IPS DF 19.7 (cell line): ENCODE measurements at regions not wholly inside any gene's neighbourhood (a gene's known extent, or its start where the extent isn't known, plus 50 kb on each side); places are given as distances from the start of the nearest gene placed in this dataset.

Source experiments
- DNase-seq: peaks from one replicate; pipeline ENCODE4 v3.0.0-alpha.2; 2013; ENCODE audit warnings: low read depth, low spot score

DNA sequence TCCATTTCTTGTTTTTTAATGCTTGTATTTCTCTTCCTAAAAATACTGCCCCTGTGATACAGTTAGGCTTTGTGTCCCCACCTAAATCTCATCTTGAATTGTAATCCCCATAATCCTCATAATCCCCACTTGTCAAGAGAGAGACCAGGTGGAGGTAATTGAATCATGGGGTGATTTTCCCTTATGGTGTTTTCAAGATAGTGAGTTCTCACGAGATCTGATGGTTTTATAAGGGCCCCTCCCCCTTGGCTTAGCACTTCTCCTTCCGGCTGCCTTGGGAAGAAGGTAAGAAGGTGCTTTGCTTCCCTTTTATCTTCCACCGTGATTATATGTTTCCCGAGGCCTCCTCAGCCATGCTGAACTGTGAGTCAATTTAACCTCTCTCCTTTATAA, 227.4 kb downstream of the MAN2A1 start:
- DNase-seq, result no peak

DNA sequence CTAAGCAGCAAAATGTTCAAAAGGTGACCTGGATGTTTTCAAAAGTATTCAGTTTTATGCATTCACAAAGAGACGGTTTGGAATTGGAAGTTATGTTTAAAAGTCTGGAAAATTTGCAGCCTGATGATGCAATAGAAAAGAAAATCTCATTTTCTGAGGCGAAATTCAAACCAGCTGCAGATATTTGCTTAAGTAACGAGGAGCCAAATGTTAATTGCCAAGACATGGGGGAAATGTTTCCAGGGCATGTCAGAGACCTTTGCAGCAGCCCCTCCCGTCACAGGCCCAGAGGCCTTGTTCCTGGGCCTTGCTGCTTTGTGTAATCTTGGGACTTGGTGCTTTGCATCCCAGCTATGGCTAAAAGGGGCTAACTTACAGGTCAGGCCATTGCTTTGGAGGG, 228.2 kb downstream of the MAN2A1 start:
- no peak for DNase-seq

DNA sequence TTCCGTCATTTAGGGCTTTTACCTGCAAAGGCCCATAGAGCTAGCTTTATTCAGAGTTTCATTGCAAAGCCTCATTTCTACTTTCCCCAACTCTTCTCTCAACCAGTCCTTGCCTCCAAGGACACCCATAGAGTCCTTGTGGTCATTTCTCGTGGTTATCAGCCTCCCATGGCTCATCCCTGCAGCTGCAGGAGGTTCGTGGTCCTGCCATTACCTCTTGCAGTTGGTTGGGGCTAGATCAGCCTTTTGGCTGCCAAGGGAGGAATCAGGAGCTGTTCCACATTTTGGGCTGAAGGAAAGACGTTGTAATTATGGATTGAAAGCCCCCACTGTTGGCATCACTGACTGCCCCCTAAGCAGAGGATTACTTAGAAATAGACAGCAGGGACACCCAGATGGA, 231.0 kb downstream of the MAN2A1 start:
- DNase-seq, result no peak

DNA sequence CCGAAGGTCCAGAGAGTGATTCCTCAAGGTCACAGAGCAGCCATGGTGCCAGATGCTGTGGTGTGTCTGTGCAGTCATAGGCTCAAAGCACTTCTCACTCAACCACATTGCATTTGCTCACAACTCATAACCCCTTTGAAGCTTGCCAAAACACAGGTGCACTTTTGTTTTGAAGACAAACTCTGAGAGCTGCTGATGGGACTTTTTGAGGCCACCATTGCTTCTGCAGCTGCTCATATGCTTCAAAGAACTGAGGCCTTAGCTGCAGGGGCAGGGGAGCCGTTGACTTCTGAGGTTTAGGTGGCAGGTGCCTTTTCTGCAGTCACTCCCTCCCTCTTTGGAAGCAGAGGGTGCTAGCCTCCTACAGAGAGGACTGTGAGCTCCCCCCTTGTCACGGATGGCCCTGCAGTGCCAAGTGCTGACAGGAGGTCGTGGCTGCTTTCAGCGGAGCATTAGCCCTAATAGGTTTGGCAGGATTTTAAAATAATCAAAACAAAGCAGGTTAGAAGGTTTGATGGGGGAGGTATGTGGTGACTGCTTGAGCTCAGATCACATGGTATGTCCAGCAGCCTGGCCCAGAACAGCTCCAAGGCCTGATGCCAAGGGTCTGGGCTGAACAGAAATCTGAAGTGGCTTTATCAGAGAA, 232.1 kb downstream of the MAN2A1 start:
- DNase-seq, result no peak

DNA sequence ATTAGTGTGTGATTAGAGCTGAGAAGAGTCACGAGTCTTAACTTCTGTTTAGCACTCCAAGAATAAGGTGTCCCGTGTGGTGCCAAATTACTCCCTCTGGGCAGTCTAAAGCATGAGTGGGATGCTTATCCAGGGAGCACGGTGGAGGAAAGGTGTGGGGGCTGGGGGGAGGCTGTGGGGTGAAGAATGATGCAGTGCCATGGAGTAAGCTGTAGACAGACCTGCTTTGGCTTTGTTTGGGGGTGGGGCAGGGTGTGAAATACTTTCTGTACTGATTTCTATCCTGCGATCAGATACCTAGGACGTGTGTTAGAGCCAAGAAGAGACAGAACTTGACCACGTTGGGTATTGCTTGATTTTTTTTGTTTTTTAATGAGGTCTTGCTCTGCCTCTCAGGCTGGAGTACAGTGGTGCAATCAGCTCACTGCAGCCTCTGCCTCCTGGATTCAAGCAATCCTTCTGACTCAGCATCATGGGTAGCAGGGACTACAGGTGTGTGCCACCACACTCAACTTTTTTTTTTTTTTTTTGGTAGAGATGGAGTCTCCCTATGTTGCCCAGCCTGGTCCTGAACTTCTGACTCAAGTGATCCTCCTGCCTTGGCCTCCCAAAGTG, 232.8 kb downstream of the MAN2A1 start:
- no peak for DNase-seq

DNA sequence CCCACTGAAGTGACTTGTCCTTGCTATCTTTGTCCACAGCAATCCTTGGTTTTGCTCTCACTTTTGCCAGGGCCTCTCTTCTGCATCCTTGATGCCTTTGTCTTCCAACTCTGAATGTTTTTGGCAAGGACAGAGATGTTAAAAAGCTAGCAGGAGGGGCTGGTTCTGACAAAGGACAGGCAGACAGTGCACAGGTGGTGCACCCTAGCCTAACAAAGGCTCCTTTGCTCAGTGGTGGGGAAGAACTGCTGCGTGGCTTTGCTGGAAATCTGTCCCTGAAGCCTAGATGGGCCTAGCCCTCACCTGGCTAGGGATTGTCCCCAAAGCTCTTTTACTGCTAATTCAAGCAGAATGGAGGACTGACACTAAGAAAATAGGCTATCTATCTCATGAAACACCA, 233.5 kb downstream of the MAN2A1 start:
- DNase-seq, result no peak

DNA sequence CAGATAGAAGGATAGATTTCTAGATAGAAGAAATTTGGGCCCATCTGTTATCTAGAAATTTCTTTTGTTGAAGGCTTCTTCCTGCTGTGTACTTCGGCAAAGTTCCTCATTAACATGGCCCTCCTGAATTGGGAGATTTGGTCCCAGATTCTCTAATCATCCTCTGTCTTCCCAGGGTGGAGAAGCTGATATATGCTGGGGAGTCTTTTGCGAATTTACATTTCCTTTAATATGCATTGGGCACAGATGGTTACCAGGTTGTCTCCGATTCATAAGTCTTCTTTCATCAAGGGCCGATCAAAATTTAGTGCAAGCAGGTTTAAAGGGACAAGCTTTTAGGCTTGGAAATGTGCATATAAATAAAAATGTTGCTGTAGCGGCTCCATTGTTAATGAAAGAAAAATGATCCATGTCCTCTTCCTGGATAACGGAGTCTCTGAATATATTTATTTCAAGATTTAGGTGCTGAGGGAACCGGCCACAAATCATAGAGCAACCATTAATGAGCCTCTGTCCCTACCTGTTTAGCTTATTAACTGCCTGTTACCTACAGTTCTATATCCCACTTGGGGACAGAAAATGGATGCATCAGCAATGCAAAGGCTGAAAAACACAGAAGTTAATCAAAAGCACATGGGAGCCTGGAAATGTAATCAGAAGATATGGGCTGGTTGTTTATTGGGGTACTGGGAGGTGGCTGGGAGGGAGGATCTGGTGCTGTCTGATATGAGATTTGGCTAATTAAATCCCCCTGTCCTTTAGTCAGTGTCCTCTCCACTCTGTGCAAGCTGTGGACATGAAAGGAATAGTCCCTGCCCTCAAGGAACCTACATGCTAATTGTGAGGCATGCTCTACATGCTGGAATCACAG, 234.7 kb downstream of the MAN2A1 start:
- no peak for DNase-seq

DNA sequence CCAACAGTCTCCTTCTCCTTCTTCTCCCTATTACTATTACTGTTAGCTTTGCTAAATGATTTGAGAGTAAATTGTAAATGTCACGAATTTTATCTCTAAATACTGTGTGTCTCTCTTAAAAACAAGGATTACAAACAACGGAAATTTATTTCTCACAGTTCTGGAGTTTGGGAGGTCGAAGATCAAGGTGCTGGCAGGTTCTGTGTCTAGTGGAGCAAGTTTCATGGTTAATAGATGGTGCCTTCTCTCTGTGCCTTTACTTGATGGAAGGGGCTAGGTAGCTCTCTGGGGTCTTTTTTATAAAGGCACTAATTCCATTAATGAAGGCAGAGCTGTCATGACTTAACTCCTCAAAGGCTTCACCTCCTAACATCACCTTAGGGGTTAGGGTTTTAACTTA, 237.9 kb downstream of the MAN2A1 start:
- DNase-seq, result no peak

DNA sequence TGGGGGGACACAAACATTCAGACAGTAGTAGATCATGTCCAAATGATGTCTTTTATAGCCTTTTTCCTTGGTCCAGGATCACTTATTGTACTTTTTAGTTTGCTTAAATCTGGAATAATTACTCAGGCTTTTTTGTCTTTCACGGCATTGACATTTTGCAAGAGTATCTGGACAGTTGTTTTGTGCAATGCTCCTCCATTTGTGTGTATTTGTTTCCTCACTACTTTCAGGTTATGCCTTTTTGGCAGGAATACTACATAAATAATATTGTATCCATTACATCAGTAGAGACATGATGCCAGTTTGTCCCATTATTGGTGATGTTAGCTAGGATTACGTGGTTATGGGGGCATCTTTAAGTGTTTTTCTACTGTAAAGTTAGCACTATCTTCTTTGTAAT, 238.3 kb downstream of the MAN2A1 start:
- no peak for DNase-seq

DNA sequence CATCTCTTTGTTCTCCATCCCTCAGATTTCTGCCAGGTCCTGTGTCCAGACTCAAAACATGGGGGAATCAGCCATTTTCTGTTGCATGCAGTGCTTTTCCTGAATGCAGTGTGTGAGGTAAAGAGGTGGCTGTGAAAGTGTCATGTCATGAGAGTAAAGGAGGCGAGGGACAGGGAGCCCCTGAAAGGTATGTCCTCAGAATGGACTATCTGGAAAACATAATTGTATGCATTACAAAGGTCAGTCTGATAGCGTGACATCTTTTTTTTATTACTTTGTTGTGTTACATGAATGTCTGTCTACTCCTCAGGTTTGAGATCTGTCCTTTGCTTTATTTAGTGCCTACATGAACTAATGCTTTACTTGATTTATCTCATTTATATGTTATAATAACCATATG, 239.1 kb downstream of the MAN2A1 start:
- no peak for DNase-seq

DNA sequence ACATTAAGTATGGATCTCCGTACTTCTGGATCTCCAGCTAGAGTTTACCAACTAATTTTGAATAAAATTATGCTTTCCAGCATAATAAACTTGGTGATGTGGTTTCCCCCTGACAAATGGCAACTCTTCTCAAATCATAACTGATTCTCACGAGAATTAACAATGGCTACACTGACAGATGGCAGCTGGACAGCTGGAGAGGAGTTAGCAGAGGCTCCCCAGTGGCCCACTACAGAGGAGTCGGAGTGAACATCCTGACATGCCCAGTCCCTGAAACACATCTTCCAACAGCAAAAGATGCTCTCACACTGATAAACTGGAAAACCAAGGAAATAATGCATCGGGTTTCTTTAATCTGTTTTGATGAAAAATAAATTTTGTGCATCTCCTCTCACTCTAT, 239.6 kb downstream of the MAN2A1 start:
- DNase-seq, result no peak

DNA sequence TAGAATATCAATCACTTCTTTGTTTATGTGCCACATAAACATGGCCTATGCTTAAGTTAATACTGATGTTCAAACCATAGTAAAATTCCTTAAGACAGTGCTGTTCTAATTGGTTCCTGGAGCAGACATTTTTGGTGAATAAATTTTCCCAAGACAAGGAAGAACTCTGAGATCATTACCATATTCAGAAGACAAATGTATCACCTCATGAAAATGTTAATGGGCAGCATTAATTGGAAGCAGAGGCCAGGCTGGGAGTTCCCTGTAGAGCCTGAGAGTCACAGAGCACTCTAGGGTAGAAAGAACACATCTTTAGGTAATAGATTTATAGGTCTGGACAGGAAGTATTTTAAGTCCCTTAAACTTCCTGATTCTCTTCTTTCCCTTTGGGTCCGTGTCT, 240.2 kb downstream of the MAN2A1 start:
- DNase-seq, result no peak

DNA sequence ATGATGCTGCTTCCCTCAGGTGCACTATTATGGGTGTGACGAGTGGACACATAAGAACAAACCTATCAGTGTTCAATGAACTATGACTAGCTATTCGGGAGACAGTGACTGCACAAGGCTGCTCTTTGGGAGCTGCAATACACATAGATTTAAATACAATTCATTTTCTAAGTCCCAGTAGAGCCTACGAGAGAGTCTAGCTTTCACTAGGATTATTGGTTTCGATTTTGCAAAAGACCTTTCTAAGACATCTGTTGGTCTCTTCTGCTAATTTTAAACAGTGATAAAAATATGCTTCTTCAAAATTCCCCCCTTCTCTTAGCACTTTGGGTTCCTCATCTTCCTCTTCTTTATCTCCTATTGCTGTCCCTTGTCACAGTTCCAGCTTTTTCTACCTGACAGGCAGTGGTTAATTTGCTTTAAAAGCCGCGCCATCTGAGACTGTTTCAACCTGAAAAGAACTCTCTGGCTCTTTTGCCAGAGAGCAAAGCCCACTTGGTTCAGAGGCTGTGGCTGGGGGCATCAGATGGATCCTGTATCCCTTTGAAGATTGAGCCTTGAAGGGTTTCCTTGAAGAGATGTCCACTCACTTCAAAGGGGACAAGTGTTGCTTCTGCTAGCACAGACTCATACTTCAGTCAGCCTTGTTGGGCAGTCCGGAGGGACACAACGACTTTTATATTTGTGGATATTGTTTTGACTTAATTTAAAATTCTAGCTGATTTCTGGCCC, 241.5 kb downstream of the MAN2A1 start:
- DNase-seq, result no peak

DNA sequence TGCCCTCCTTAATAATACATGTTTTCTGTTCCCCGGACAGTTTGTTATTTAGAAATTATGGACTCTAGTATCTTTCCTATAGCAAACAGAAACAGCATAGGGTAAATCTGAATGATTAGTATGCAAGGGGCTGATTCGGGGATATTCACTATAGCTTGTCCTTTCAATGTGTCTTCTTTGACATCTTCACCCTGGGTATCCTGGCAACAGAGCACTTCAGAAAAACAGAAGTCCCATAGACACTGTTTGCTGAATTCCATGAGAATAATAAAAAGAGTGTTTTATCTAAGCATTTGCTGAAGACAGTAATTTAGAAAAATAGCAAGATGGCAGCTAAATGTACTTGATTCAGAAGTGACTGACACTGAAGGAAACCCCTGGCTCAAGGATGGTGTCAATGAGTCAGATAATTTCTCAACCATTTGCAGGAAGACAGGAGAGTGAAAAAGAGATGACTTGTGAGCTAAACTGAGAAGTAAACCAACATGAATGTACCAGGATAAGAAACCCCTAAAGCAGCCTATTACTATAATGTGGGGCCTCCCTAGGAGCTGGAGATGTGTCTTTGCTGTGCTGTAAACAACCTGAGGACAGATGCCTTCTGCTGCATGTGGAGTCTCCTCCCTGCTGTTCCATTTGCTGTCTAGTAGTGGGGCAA, 246.2 kb downstream of the MAN2A1 start:
- no peak for DNase-seq

DNA sequence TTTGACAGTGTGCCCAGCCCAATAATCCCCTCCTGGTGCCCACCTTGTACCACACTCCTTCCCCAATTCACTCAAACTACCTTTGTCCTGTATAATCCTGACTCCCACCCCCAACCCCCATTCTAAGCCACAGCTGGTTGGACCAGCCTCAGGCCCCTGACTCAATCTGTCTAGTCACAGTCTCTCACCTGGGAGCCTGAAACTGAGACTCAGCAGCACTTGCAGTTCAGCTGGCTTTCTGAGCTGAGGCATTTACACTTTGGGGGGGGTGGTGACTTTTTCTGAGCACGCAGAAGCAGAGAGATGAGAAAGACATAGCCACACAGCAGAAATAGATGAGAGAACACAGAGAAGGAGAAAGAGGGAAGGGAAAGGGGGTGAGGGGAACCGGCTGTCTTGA, 247.3 kb downstream of the MAN2A1 start:
- DNase-seq, result no peak

DNA sequence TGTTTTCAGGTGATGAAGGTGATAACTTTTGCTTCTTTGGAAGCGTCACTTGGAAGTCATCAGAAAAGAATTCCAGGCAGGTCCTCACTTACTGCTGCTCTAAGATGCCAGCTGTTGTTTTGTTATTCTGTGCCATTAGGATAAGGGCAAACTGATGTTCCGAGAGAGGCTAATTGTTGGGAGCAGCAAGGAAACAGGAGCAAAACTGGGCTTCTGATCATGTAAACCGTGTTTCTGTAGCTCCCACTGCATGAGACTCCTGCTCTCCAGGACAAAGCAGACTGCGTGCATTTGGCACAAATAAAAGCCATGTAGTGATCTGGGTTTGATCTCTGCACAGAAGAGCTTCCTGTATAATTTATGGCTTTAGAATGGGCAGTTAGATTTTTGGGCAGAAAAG, 248.2 kb downstream of the MAN2A1 start:
- DNase-seq, result no peak

DNA sequence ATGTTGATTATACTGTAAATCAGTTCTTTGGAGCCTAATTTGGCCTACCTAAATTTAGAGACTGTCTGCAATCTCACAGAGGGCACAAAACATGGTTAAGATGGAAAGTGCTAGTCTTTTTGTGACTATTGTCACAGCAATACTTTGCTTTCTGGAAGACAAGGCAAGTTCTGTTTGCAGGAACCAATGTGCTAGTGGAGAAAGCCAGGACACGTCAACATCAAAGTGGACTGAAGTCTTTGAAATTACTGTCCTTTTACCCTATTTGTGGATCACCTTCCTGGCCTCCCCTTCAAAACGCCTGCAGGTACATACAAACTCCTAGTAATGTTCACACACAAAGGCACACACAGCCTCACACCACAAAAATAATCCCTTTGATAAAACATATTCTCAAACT, 248.7 kb downstream of the MAN2A1 start:
- no peak for DNase-seq

DNA sequence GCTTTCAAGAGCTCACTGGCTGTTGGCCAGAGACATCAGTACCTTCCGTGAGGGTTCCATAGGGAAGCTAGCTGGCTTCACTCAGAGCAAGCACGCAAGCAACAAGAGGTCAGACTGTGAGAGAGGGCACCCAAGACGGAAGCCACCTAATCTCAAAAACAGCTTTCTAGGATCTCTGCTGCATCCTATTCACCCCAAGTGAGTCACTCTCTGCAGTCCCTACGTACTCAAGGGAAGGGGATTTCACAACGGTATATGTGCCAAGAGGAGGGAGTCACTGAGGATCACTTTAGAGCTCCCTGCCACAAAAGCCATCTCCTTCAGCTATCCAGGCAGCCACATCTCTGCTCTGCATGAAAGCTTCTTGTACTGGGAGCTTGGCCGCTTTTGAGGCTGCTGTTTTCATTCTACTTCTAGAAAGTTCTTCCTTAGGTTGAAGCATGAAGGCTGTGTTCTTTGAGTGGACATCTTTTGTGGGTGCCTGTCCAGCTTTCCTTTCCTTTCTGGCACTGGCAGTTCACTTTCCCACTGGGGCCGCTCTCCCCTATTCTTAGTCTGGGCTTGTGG, 249.5 kb downstream of the MAN2A1 start:
- no peak for DNase-seq

DNA sequence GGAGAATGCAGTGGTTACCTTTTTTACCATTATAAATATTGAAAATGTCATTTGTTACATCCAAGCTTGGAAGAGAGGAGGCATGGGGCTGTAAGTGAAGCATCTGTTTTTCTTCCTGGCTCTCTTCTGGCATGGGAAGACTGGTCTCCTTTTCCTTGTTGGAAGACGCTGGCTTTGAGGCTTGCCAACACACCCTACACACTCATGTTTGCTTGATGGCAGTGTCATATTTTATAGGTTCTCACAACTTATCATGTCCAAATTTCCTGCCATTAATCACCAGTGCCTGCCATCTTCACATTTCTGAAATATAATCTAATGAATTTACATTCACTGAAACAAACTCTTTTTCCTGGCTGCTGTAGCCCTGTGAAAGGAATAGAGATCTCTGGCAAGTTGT, 252.9 kb downstream of the MAN2A1 start:
- DNase-seq, result no peak

DNA sequence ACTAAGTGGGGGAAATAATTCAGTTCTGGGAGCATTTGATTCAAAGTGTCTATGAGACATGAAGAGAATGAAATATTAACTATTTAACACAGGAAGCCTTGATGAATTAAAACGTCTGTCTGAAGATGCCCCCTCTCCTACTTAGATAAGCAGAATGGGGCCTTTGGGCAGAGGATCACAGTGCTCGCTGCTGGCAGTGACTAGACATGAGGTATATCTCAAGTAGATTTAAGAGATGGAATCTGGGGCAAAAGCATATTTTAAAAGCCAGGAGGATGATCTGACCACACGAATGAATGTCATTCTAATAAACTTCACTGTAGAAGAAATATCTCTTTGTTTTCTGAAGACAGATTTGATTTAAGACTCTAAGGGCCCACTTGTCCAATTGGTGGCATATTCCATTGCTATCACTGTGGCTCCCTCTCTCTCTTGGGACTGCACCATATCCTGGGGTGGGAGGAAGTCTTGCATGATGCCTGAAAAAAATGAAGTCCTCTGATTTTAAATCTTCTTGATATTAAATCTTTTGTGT, 254.0 kb downstream of the MAN2A1 start:
- no peak for DNase-seq

DNA sequence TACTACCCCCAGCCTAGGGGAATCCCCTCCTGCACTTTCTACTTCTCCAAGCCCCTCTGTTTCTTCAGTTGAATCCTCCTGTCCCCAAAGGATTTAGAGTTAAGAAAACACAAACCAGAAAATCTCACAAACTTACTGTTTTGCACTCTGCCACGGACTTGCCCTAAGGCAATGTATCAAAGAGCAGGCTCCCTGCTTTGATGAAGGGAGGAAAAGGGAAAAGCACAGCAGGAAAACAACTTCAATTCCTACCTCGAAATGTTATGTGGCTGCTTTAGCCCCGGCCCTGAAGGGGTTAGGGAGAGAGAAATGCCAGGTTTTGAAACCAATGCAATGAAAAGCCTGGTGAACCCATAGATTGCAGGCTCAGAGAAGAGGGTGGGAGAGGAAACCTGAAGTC, 254.7 kb downstream of the MAN2A1 start:
- DNase-seq, result no peak
